Astrocyte (in vitro differentiated cells and primary cell): ENCODE measurements at regions not wholly inside any gene's neighbourhood (a gene's known extent, or its start where the extent isn't known, plus 50 kb on each side); places are given as distances from the start of the nearest gene placed in this dataset.

Experiments used
- DNase-seq: peaks from one replicate; pipeline ENCODE4 v3.0.0-alpha.2; 2010; ENCODE audit warnings: low read depth
- FAIRE-seq: peaks from 2 replicates; lab custom pipeline; 2011; peaks lifted over from hg19 to GRCh38; lab: Jason Lieb, UNC
- H2AFZ ChIP-seq: 2 replicates; pipeline ENCODE4 v1.6.0; 2012; ENCODE audit warnings: low read depth, low read length, inconsistent platforms
- H3K27ac ChIP-seq: 2 replicates; pipeline ENCODE4 v1.5.1; 2011; ENCODE audit warnings: low read depth, low read length, inconsistent platforms
- H3K27me3 ChIP-seq: 2 replicates; pipeline ENCODE4 v1.6.0; 2011; ENCODE audit warnings: low read length, inconsistent platforms; ENCODE audit not compliant: insufficient read depth
- H3K36me3 ChIP-seq: 2 replicates; pipeline ENCODE4 v1.5.1; 2011; ENCODE audit warnings: low read length, inconsistent platforms; ENCODE audit not compliant: insufficient read depth
- H3K4me1 ChIP-seq: 2 replicates; pipeline ENCODE4 v1.5.1; 2011; ENCODE audit warnings: low read length, inconsistent platforms; ENCODE audit not compliant: insufficient read depth
- H3K4me2 ChIP-seq: 2 replicates; pipeline ENCODE4 v1.6.0; 2012; ENCODE audit warnings: low read length, inconsistent platforms
- H3K4me3 ChIP-seq: 2 replicates; pipeline ENCODE4 v1.5.1; 2011; ENCODE audit warnings: low read depth, mild to moderate bottlenecking, low read length, inconsistent platforms; ENCODE audit not compliant: insufficient read depth
- H3K79me2 ChIP-seq: 2 replicates; pipeline ENCODE4 v1.6.0; 2012; ENCODE audit warnings: mild to moderate bottlenecking, low read length, inconsistent platforms; ENCODE audit not compliant: insufficient read depth
- H3K9ac ChIP-seq: 2 replicates; pipeline ENCODE4 v1.6.0; 2012; ENCODE audit warnings: mild to moderate bottlenecking, low read length, inconsistent platforms
- H3K9me3 ChIP-seq: 2 replicates; pipeline ENCODE4 v1.5.1; 2012; ENCODE audit warnings: low read depth, mild to moderate bottlenecking, low read length, inconsistent platforms; ENCODE audit not compliant: insufficient read depth
- H4K20me1 ChIP-seq: 2 replicates; pipeline ENCODE4 v1.6.0; 2012; ENCODE audit warnings: low read length, inconsistent platforms; ENCODE audit not compliant: insufficient read depth
- H3K27ac Mint-ChIP-seq: one replicate; pipeline ENCODE4 v1.8.0; 2021; ENCODE audit warnings: mild to moderate bottlenecking, mixed read lengths; ENCODE audit not compliant: unreplicated experiment
- H3K27me3 Mint-ChIP-seq: one replicate; pipeline ENCODE4 v1.8.0; 2021; ENCODE audit warnings: low read depth, mixed read lengths; ENCODE audit not compliant: unreplicated experiment
- H3K36me3 Mint-ChIP-seq: one replicate; pipeline ENCODE4 v1.8.0; 2021; ENCODE audit warnings: low read depth, mixed read lengths; ENCODE audit not compliant: unreplicated experiment
- H3K4me1 Mint-ChIP-seq: one replicate; pipeline ENCODE4 v1.8.0; 2021; ENCODE audit warnings: low read depth, mixed read lengths; ENCODE audit not compliant: unreplicated experiment
- H3K4me3 Mint-ChIP-seq: one replicate; pipeline ENCODE4 v1.8.0; 2021; ENCODE audit warnings: mild to moderate bottlenecking, moderate library complexity, mixed read lengths; ENCODE audit not compliant: unreplicated experiment
- H3K9me3 Mint-ChIP-seq: one replicate; pipeline ENCODE4 v1.8.0; 2021; ENCODE audit warnings: mild to moderate bottlenecking, mixed read lengths; ENCODE audit not compliant: unreplicated experiment
- CTCF ChIP-seq: IDR thresholded peaks from 2 replicates; pipeline ENCODE4 v1.5.1; 2011; ENCODE audit warnings: low read depth, mild to moderate bottlenecking, inconsistent platforms, low read length, moderate library complexity; ENCODE audit not compliant: insufficient read depth
- EZH2 ChIP-seq: IDR thresholded peaks from 2 replicates; pipeline ENCODE4 v1.6.1; 2012; ENCODE audit warnings: mild to moderate bottlenecking, low read length, inconsistent platforms; ENCODE audit not compliant: insufficient read depth

DNA sequence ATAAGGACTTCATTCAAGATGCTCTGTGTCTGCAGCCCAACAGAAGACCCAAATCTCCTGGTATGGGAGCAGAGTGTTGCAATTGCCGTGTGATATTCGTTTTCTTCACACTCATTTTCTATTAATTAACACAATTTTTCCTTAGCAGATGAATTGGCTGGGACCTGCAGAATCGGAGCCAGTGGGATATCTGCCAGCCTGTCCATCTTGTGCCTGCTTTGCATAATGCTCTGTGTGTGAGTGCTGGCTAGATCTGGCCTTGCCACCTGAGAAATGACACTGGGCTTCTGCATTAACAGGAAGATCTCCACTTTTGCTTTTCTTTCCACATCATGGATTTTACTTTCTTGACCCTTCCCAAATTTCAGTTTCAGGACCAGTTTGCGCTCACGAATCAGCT, 70.4 kb upstream of the GPR158 start:
- Mint-ChIP-seq H3K36me3 (peaks cover 2% of the 10 kb centered on the region), H3K9me3 (no peaks in the 10 kb centered on the region), H3K4me1 (no peaks in the 10 kb centered on the region), H3K27ac (no peak overlapping the region), H3K27me3 (peaks cover 5% of the 10 kb centered on the region), H3K4me3 (no peak overlapping the region)
- no peaks in the 10 kb centered on the region for H3K4me1 ChIP-seq
- H3K9me3 ChIP-seq = no peaks in the 10 kb centered on the region
- H3K27ac ChIP-seq = no peak overlapping the region
- DNase-seq (no peak), FAIRE-seq (no peak)
- H3K27me3 ChIP-seq = no peaks in the 10 kb centered on the region
- no peak overlapping the region for H3K4me2 ChIP-seq
- no peaks in the 10 kb centered on the region for H3K36me3 ChIP-seq
- H3K4me3 ChIP-seq = no peak overlapping the region
- H4K20me1 ChIP-seq = no peaks in the 10 kb centered on the region
- no peak overlapping the region for H3K9ac ChIP-seq
- TF ChIP-seq EZH2 (no peak), CTCF (no peak)
- H2AFZ ChIP-seq = no peak overlapping the region
- no peaks in the 10 kb centered on the region for H3K79me2 ChIP-seq

DNA sequence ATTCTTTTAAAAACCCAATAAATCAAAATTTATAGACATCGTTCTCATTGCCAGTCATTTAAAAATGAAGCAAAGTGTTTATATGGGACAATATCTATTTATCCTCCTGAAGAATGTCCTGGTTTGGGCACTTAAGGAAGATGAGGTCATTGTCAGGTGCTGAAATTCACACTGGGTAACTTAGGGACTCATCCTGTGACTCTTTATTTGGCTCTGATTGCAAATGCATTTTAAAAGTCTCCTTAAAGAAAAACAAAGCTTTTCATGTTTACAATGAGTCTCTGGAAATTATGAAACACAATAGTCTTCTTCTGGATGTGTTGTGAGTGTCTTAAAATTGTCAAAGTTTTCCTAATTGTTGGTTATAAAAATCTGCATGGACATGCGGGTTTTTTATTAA, 69.5 kb upstream of the GPR158 start:
- DNase-seq = no peak
- TF ChIP-seq EZH2 = no peak
- TF ChIP-seq CTCF = no peak
- Histone ChIP-seq H3K79me2 (no peaks in the 10 kb centered on the region), H3K36me3 (no peaks in the 10 kb centered on the region), H3K4me2 (no peak overlapping the region), H4K20me1 (no peaks in the 10 kb centered on the region), H2AFZ (no peak overlapping the region), H3K27me3 (no peaks in the 10 kb centered on the region), H3K9me3 (no peaks in the 10 kb centered on the region), H3K4me3 (no peak overlapping the region), H3K27ac (no peak overlapping the region), H3K9ac (no peak overlapping the region), H3K4me1 (no peaks in the 10 kb centered on the region)
- no peaks in the 10 kb centered on the region for H3K4me1 Mint-ChIP-seq
- peaks cover 5% of the 10 kb centered on the region for H3K27me3 Mint-ChIP-seq
- FAIRE-seq = peak; percentile 13
- H3K36me3 Mint-ChIP-seq = peaks cover 2% of the 10 kb centered on the region
- H3K27ac Mint-ChIP-seq = no peak overlapping the region
- no peaks in the 10 kb centered on the region for H3K9me3 Mint-ChIP-seq
- no peak overlapping the region for H3K4me3 Mint-ChIP-seq

DNA sequence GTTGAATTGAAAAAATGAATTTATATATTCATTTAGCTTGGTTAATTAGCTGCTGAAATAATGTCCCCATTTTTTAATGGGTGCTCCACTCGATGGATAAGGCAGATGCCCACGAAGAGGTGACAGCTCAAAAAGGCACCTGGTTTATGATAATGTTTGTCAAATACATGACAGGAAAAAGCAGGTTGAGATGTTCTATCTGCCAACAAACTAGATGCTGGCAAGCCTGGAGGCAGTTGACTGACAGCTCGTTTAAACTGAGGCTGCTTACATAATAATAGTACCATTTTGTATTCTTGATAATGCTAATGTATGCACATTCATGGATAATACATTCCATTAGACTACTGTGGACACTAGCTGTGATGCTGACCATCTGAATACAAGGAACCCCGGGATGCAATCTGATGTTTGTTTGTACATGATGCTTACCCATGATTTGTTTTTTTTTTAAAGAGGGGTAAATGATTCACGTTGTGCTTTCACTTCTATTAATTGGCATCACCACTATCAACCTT, 69.0 kb upstream of the GPR158 start:
- Histone ChIP-seq H4K20me1 (no peaks in the 10 kb centered on the region), H3K79me2 (no peaks in the 10 kb centered on the region), H3K4me2 (no peak overlapping the region), H3K36me3 (no peaks in the 10 kb centered on the region), H3K27me3 (no peaks in the 10 kb centered on the region), H2AFZ (no peak overlapping the region), H3K4me1 (no peaks in the 10 kb centered on the region), H3K4me3 (no peak overlapping the region), H3K9me3 (no peaks in the 10 kb centered on the region), H3K27ac (no peak overlapping the region), H3K9ac (no peak overlapping the region)
- Mint-ChIP-seq H3K36me3 (peaks cover 2% of the 10 kb centered on the region), H3K4me1 (no peaks in the 10 kb centered on the region), H3K27me3 (peaks cover 3% of the 10 kb centered on the region), H3K4me3 (no peak overlapping the region), H3K27ac (no peak overlapping the region), H3K9me3 (no peaks in the 10 kb centered on the region)
- no peak for TF ChIP-seq EZH2
- no peak for TF ChIP-seq CTCF
- no peak for DNase-seq
- FAIRE-seq = no peak
